Endothelial cell of umbilical vein (primary cell): ENCODE measurements at regions not wholly inside any gene's neighbourhood (a gene's known extent, or its start where the extent isn't known, plus 50 kb on each side); places are given as distances from the start of the nearest gene placed in this dataset.

Experiments used
- BruUV-seq: library from RNA; stranded (reverse); fragments of 400-500 nt; replicated peaks from 2 replicates; lab custom pipeline; 2021; lab: Mats Ljungman, UMichigan
- CTCF ChIA-PET: fragments of 300-600, 350-600 bp; sonication (Branson Sonifier 250); formaldehyde crosslinking; loops from one replicate; lab custom pipeline; 2021; ENCODE audit warnings: antibody characterized with exemption, inconsistent platforms; lab: Charles Lee
- POLR2A ChIA-PET: fragments of 300-600, 350-600 bp; sonication (Branson Sonifier 250); formaldehyde crosslinking; loops from one replicate; lab custom pipeline; 2021; ENCODE audit warnings: antibody characterized with exemption, inconsistent platforms; lab: Charles Lee
- DNase-seq: peaks from one replicate; pipeline ENCODE4 v3.0.0-alpha.2; 2011; ENCODE audit warnings: low read depth, low spot score
- FAIRE-seq: peaks from 2 replicates; lab custom pipeline; 2011; peaks lifted over from hg19 to GRCh38; lab: Jason Lieb, UNC
- H2AFZ ChIP-seq: 2 replicates; pipeline ENCODE4 v1.6.0; 2012; ENCODE audit warnings: low read depth, low read length, control low read depth, inconsistent platforms
- H3K27ac ChIP-seq: 2 replicates; pipeline ENCODE4 v1.5.1; 2011; ENCODE audit warnings: low read depth, mild to moderate bottlenecking, control low read depth, low read length, moderate library complexity; ENCODE audit not compliant: insufficient read depth
- H3K27me3 ChIP-seq, 2 experiments: 2 replicates each; pipeline versions ENCODE4 v1.6.0 to v1.6.1; 2011; ENCODE audit warnings: low read length in 2 of 2, mixed read lengths in 1 of 2; ENCODE audit not compliant: control insufficient read depth in 2 of 2, insufficient read depth in 2 of 2
- H3K36me3 ChIP-seq, 2 experiments: 2 replicates in 1 of 2; 3 replicates in 1 of 2; pipeline ENCODE4 v1.5.1; 2011; ENCODE audit warnings: low read length in 2 of 2, mild to moderate bottlenecking in 1 of 2, moderate library complexity in 1 of 2; ENCODE audit not compliant: control insufficient read depth in 2 of 2, insufficient read depth in 2 of 2; ENCODE audit errors: extremely low read depth in 1 of 2
- H3K4me1 ChIP-seq: 3 replicates; pipeline ENCODE4 v1.5.1; 2011; ENCODE audit warnings: mild to moderate bottlenecking, low read length; ENCODE audit not compliant: control insufficient read depth, insufficient read depth; ENCODE audit errors: extremely low read depth
- H3K4me2 ChIP-seq: 2 replicates; pipeline ENCODE4 v1.6.1; 2011; ENCODE audit warnings: low read length, control low read depth, mixed read lengths; ENCODE audit not compliant: insufficient read depth
- H3K4me3 ChIP-seq, 3 experiments: fragments of 200-600 bp in 1 of 3; sonication (generic), shearing (Covaris generic) in 1 of 3; replicated peaks in 1 of 3; 2 replicates each; pipeline ENCODE4 v1.5.1; 2011 to 2016; ENCODE audit warnings: control low read depth in 3 of 3, low read length in 3 of 3, mild to moderate bottlenecking in 2 of 3, inconsistent platforms in 1 of 3, low read depth in 1 of 3, moderate library complexity in 1 of 3; ENCODE audit not compliant: insufficient read depth in 1 of 3
- H3K79me2 ChIP-seq: 2 replicates; pipeline ENCODE4 v1.6.0; 2012; ENCODE audit warnings: low read length, inconsistent platforms; ENCODE audit not compliant: control insufficient read depth, insufficient read depth
- H3K9ac ChIP-seq: replicated peaks from 2 replicates; pipeline ENCODE3; 2011; ENCODE audit warnings: low read length, control low read depth; ENCODE audit not compliant: insufficient read depth; ENCODE audit errors: extremely low read depth
- H3K9me1 ChIP-seq: replicated peaks from 3 replicates; pipeline ENCODE4 v1.6.0; 2011; ENCODE audit warnings: mild to moderate bottlenecking, low read length; ENCODE audit not compliant: control insufficient read depth, insufficient read depth; ENCODE audit errors: extremely low read depth
- H3K9me3 ChIP-seq: replicated peaks from 2 replicates; pipeline ENCODE4 v1.5.1; 2012; ENCODE audit warnings: low read length, inconsistent platforms; ENCODE audit not compliant: control insufficient read depth, insufficient read depth
- H4K20me1 ChIP-seq: replicated peaks from 2 replicates; pipeline ENCODE3; 2011; ENCODE audit warnings: mild to moderate bottlenecking, low read length; ENCODE audit not compliant: control insufficient read depth, insufficient read depth; ENCODE audit errors: extremely low read depth
- EZH2 ChIP-seq: IDR thresholded peaks from 2 replicates; pipeline ENCODE4 v1.6.1; 2012; ENCODE audit warnings: borderline replicate concordance, low read depth, mild to moderate bottlenecking, moderate library complexity, low read length, inconsistent platforms; ENCODE audit not compliant: severe bottlenecking
- FOS ChIP-seq: IDR thresholded peaks from 2 replicates; pipeline ENCODE4 v1.6.1; 2011; ENCODE audit warnings: mild to moderate bottlenecking, low read length, moderate library complexity, borderline replicate concordance; ENCODE audit not compliant: insufficient read depth
- GATA2 ChIP-seq: IDR thresholded peaks from 2 replicates; pipeline ENCODE4 v1.7.0; 2011; ENCODE audit warnings: low read depth, mild to moderate bottlenecking, moderate library complexity, mixed read lengths, low read length; ENCODE audit not compliant: insufficient read length, insufficient read depth
- JUN ChIP-seq: IDR thresholded peaks from 2 replicates; pipeline ENCODE4 v1.6.1; 2011; ENCODE audit warnings: borderline replicate concordance, low read depth; ENCODE audit not compliant: insufficient read length, insufficient read depth
- MYC ChIP-seq: IDR thresholded peaks from one replicate; pipeline ENCODE4 v1.6.1; 2011; ENCODE audit warnings: mild to moderate bottlenecking, low read depth, low read length
- POLR2A ChIP-seq: IDR thresholded peaks from 2 replicates; pipeline ENCODE4 v1.6.1; 2012; ENCODE audit warnings: low read depth, mild to moderate bottlenecking, control low read depth, low read length
- POLR2AphosphoS5 ChIP-seq: IDR thresholded peaks from 2 replicates; pipeline ENCODE4 v1.6.1; 2012; ENCODE audit warnings: low read depth, mild to moderate bottlenecking, control low read depth, low read length, moderate library complexity; ENCODE audit not compliant: insufficient read depth
- dilution Hi-C: fragments of 300-500 bp; cut with MboI; formaldehyde crosslinking; loops from one replicate; pipeline ENCODE4 v1.15.0; 2019; ENCODE audit warnings: low sequenced_read_pairs; ENCODE audit not compliant: extremely low pct_ligation_motif_present
- intact Hi-C: fragments of 100-400 bp; cut with micrococcal nuclease; formaldehyde crosslinking; loops from one replicate; pipeline ENCODE4 v1.10.0; 2022
- TF ChIP-seq, protein P1 (sequence below): IDR thresholded peaks from 2 replicates; pipeline ENCODE4 v1.6.1; 2011; ENCODE audit not compliant: insufficient read depth, insufficient read length
- TF ChIP-seq, protein P2 (sequence below), 2 donors: IDR thresholded peaks; 1 replicate in 1 of 2; 2 replicates in 1 of 2; pipeline ENCODE4 v1.5.1; 2011; ENCODE audit warnings: low read length in 2 of 2, mild to moderate bottlenecking in 2 of 2, moderate library complexity in 2 of 2, control low read depth in 1 of 2, inconsistent platforms in 1 of 2, low read depth in 1 of 2; ENCODE audit not compliant: insufficient read depth in 1 of 2; ENCODE audit errors: extremely low read depth in 1 of 2

DNA sequence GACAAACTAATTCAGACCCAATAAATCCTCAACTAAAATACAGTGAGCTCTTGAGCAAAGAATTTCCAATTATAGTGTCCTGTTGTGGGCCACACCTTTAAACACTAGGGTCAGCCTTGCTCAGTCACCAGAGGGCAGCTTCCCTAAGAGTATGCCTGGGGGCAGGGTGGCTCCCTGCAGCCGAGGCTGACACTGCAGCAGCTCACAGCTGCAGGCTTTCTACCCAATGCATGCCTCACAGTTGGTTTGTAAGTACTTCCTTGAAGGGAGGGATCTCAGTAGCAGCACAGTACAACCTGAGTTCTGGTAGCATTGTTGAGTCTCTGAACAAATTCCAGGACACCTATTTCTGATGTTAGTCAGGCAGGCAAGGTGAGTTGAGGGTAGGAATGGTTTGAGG lies 335.6 kb downstream of the TUSC7 start:
- Histone ChIP-seq H2AFZ (no peak overlapping the region), H3K4me1 (no peaks in the 10 kb centered on the region), H3K9me1 (no peaks in the 10 kb centered on the region), H3K9me3 (no peaks in the 10 kb centered on the region), H3K79me2 (no peaks in the 10 kb centered on the region), H3K27me3 (no peaks in the 10 kb centered on the region), H4K20me1 (no peaks in the 10 kb centered on the region), H3K4me3 (no peak overlapping the region), H3K36me3 (no peaks in the 10 kb centered on the region), H3K9ac (no peak overlapping the region), H3K27ac (no peak overlapping the region), H3K4me2 (no peak overlapping the region)
- FAIRE-seq (no peak), DNase-seq (no peak)
- BruUV-seq: no TSS peak
- TF ChIP-seq JUN (no peak), GATA2 (no peak), MYC (no peak), POLR2AphosphoS5 (no peak), EZH2 (no peak), FOS (no peak), POLR2A (no peak)
- TF ChIP-seq, protein P1, sequence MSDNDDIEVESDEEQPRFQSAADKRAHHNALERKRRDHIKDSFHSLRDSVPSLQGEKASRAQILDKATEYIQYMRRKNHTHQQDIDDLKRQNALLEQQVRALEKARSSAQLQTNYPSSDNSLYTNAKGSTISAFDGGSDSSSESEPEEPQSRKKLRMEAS: no peak
- TF ChIP-seq, protein P2, sequence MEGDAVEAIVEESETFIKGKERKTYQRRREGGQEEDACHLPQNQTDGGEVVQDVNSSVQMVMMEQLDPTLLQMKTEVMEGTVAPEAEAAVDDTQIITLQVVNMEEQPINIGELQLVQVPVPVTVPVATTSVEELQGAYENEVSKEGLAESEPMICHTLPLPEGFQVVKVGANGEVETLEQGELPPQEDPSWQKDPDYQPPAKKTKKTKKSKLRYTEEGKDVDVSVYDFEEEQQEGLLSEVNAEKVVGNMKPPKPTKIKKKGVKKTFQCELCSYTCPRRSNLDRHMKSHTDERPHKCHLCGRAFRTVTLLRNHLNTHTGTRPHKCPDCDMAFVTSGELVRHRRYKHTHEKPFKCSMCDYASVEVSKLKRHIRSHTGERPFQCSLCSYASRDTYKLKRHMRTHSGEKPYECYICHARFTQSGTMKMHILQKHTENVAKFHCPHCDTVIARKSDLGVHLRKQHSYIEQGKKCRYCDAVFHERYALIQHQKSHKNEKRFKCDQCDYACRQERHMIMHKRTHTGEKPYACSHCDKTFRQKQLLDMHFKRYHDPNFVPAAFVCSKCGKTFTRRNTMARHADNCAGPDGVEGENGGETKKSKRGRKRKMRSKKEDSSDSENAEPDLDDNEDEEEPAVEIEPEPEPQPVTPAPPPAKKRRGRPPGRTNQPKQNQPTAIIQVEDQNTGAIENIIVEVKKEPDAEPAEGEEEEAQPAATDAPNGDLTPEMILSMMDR (IDR thresholded peaks at IDR 0.05; ENCODE audit: extremely low read depth in 1 of 2, insufficient read depth in 1 of 2, low read depth in 1 of 2, low read length in 2 of 2): no peak
- ChIA-PET POLR2A (no interaction called here), CTCF (interaction anchor here (0.6 kb wide), 1 partner anchor 27 kb away, joined by 3 read pairs; no protein-coding TSS in a partner anchor)
- dilution Hi-C loops (no loop called here), intact Hi-C loops (no loop called here)
